ENCODE measurements at regions not wholly inside any gene's neighbourhood (a gene's known extent, or its start where the extent isn't known, plus 50 kb on each side); places are given as distances from the start of the nearest gene placed in this dataset.

DNA sequence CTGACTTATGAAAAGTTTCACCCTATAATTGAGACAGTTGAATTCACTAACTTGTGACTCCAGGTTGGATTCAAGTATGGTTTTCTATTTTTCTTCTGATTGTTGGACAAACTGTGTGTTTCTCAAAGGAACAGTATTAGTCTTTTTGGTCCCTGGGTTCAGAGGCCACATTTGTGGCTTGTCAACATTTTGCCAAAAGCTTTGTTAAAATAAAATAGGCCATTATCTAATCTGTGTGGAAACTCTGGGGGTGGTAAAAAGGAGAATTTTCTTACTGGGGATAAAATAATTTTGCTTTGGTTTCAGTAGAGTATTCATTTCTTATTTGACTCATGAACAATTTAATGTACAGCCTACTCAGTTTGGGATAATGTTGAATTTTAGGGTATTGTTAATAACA, 166.3 kb downstream of the TMEM167A start:
- TF ChIP-seq POLR2AphosphoS5 (IDR thresholded peaks at IDR 0.05; ENCODE audit: low read depth, low read length) (peak; percentile 36; the same call in 1 of the 2 replicates), CEBPB (IDR thresholded peaks at IDR 0.05; ENCODE audit: low read depth) (no peak)
- ChIA-PET POLR2A (no interaction called here), CTCF (no interaction called here), RAD21 (ENCODE audit: low non-redundant PET in 1 of 2, low total read pairs in 2 of 2, uncharacterized antibody in 2 of 2, unreplicated experiment in 2 of 2) (no interaction called here)
- no peaks in the 10 kb centered on the region for H3K79me2 ChIP-seq (ENCODE audit: insufficient read depth, low read length)
- intact Hi-C loops (cut with micrococcal nuclease) = loop anchor here (10.0 kb wide), 2 partner anchors 266 to 556 kb away; no protein-coding TSS in a partner anchor
- no peak for ATAC-seq
- H3K4me2 ChIP-seq (ENCODE audit: low read length) = no peak overlapping the region
- H3K9me2 ChIP-seq (ENCODE audit: insufficient read depth) = no peaks in the 10 kb centered on the region
- H3K9me3 ChIP-seq (ENCODE audit: control insufficient read depth in 1 of 2, insufficient read depth in 1 of 2, low read depth in 1 of 2, low read length in 2 of 2) = peaks cover 0 to 10% of the 10 kb centered on the region in 2 experiments; a peak in 1 of 4 replicates
- H3K4me3 ChIP-seq (replicated peaks in 1 of 2; ENCODE audit: low read depth in 1 of 2, low read length in 2 of 2) = no peak overlapping the region
- no peak overlapping the region for H3K27ac ChIP-seq (ENCODE audit: low read depth, low read length)
- peaks cover 0 to 24% of the 10 kb centered on the region in 2 experiments; a peak in 2 of 4 replicates for H3K36me3 ChIP-seq (ENCODE audit: control insufficient read depth in 1 of 2, insufficient read depth in 2 of 2, low read length in 2 of 2)
- no peak for DNase-seq (ENCODE audit: low read depth, low spot score)
- no peak overlapping the region for H2AFZ ChIP-seq (ENCODE audit: low read depth, low read length, poor library complexity, severe bottlenecking)
- no peak overlapping the region for H3K9ac ChIP-seq (ENCODE audit: low read length)
- BruUV-seq (replicated peaks) = TSS peak; percentile 9
- no peaks in the 10 kb centered on the region for H3K27me3 ChIP-seq (ENCODE audit: insufficient read depth, low read length)
- no peaks in the 10 kb centered on the region for H4K20me1 ChIP-seq (ENCODE audit: insufficient read depth)
- no peaks in the 10 kb centered on the region for H3K4me1 ChIP-seq (ENCODE audit: control insufficient read depth in 1 of 2, insufficient read depth in 2 of 2, low read length in 2 of 2)

DNA sequence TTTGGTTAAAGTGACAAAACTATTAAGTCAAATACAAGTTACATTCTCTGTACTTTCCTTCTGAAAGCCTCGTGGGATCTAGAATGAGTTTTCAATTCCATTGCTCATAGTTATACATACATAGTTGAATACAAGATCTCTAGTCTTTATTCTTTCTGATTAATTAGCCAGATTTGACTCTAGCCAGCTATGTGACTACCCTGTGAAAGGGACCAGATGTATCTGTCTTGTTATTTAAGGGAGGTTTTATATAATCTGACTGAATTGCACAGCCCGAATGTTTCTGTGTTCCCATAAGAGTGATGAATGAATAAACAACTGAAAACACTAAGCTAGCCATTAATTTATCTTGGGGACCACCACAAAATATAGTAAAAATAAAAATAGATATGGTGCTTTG, 166.7 kb downstream of the TMEM167A start:
- CTCF ChIA-PET = no interaction called here
- Histone ChIP-seq H3K4me1 (ENCODE audit: control insufficient read depth in 1 of 2, insufficient read depth in 2 of 2, low read length in 2 of 2) (no peaks in the 10 kb centered on the region), H4K20me1 (ENCODE audit: insufficient read depth) (no peaks in the 10 kb centered on the region), H3K27ac (ENCODE audit: low read depth, low read length) (no peak overlapping the region), H3K9me2 (ENCODE audit: insufficient read depth) (no peaks in the 10 kb centered on the region), H3K27me3 (ENCODE audit: insufficient read depth, low read length) (no peaks in the 10 kb centered on the region), H3K9me3 (ENCODE audit: control insufficient read depth in 1 of 2, insufficient read depth in 1 of 2, low read depth in 1 of 2, low read length in 2 of 2) (peaks cover 0 to 5% of the 10 kb centered on the region in 2 experiments; a peak in 1 of 4 replicates), H3K36me3 (ENCODE audit: control insufficient read depth in 1 of 2, insufficient read depth in 2 of 2, low read length in 2 of 2) (peaks cover 0 to 21% of the 10 kb centered on the region in 2 experiments; a peak in 2 of 4 replicates), H3K9ac (ENCODE audit: low read length) (no peak overlapping the region), H2AFZ (ENCODE audit: low read depth, low read length, poor library complexity, severe bottlenecking) (no peak overlapping the region), H3K4me3 (replicated peaks in 1 of 2; ENCODE audit: low read depth in 1 of 2, low read length in 2 of 2) (no peak overlapping the region), H3K4me2 (ENCODE audit: low read length) (no peak overlapping the region), H3K79me2 (ENCODE audit: insufficient read depth, low read length) (no peaks in the 10 kb centered on the region)
- RAD21 ChIA-PET (ENCODE audit: low non-redundant PET in 1 of 2, low total read pairs in 2 of 2, uncharacterized antibody in 2 of 2, unreplicated experiment in 2 of 2) = no interaction called here
- intact Hi-C loops (cut with micrococcal nuclease) = loop anchor here (10.0 kb wide), 2 partner anchors 266 to 556 kb away; no protein-coding TSS in a partner anchor
- DNase-seq (ENCODE audit: low read depth, low spot score) (no peak), ATAC-seq (no peak)
- no TSS peak for BruUV-seq (replicated peaks)
- POLR2A ChIA-PET = no interaction called here
- TF ChIP-seq YY1 (IDR thresholded peaks at IDR 0.05; ENCODE audit: extremely low read depth, insufficient replicate concordance, low read depth, low read length) (no peak), SP1 (IDR thresholded peaks at IDR 0.05; ENCODE audit: low read depth) (no peak), POLR2AphosphoS5 (IDR thresholded peaks at IDR 0.05; ENCODE audit: low read depth, low read length) (no peak), ZNF274 (IDR thresholded peaks at IDR 0.05; ENCODE audit: low read depth, low read length) (no peak), EZH2 (IDR thresholded peaks at IDR 0.05) (no peak), SRF (IDR thresholded peaks at IDR 0.05; ENCODE audit: low read depth) (no peak), TCF7L2 (IDR thresholded peaks at IDR 0.05; ENCODE audit: borderline replicate concordance, extremely low read depth, insufficient read depth, insufficient read length) (no peak), JUND (IDR thresholded peaks at IDR 0.05) (no peak), EGR1 (IDR thresholded peaks at IDR 0.05; ENCODE audit: low read depth) (no peak), POLR2A (IDR thresholded peaks at IDR 0.05; ENCODE audit: borderline replicate concordance, extremely low read depth, insufficient read depth, insufficient read length) (no peak)
- TF ChIP-seq, protein P1, sequence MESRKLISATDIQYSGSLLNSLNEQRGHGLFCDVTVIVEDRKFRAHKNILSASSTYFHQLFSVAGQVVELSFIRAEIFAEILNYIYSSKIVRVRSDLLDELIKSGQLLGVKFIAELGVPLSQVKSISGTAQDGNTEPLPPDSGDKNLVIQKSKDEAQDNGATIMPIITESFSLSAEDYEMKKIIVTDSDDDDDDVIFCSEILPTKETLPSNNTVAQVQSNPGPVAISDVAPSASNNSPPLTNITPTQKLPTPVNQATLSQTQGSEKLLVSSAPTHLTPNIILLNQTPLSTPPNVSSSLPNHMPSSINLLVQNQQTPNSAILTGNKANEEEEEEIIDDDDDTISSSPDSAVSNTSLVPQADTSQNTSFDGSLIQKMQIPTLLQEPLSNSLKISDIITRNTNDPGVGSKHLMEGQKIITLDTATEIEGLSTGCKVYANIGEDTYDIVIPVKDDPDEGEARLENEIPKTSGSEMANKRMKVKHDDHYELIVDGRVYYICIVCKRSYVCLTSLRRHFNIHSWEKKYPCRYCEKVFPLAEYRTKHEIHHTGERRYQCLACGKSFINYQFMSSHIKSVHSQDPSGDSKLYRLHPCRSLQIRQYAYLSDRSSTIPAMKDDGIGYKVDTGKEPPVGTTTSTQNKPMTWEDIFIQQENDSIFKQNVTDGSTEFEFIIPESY (IDR thresholded peaks at IDR 0.05; ENCODE audit: extremely low read depth, insufficient replicate concordance, low read length) = no peak
- TF ChIP-seq, protein P2, sequence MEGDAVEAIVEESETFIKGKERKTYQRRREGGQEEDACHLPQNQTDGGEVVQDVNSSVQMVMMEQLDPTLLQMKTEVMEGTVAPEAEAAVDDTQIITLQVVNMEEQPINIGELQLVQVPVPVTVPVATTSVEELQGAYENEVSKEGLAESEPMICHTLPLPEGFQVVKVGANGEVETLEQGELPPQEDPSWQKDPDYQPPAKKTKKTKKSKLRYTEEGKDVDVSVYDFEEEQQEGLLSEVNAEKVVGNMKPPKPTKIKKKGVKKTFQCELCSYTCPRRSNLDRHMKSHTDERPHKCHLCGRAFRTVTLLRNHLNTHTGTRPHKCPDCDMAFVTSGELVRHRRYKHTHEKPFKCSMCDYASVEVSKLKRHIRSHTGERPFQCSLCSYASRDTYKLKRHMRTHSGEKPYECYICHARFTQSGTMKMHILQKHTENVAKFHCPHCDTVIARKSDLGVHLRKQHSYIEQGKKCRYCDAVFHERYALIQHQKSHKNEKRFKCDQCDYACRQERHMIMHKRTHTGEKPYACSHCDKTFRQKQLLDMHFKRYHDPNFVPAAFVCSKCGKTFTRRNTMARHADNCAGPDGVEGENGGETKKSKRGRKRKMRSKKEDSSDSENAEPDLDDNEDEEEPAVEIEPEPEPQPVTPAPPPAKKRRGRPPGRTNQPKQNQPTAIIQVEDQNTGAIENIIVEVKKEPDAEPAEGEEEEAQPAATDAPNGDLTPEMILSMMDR (IDR thresholded peaks at IDR 0.05 in 2 of 3, conservative IDR thresholded peaks at IDR 0.05 in 1 of 3; ENCODE audit: borderline replicate concordance in 1 of 3, insufficient read depth in 1 of 3, low read depth in 2 of 3, low read length in 2 of 3) = no peak
- TF ChIP-seq, protein P3, sequence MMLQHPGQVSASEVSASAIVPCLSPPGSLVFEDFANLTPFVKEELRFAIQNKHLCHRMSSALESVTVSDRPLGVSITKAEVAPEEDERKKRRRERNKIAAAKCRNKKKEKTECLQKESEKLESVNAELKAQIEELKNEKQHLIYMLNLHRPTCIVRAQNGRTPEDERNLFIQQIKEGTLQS (IDR thresholded peaks at IDR 0.05) = no peak
- TF ChIP-seq, protein P4, sequence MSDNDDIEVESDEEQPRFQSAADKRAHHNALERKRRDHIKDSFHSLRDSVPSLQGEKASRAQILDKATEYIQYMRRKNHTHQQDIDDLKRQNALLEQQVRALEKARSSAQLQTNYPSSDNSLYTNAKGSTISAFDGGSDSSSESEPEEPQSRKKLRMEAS (IDR thresholded peaks at IDR 0.05) = no peak
